RPMI8226 (cell line): ENCODE measurements at regions not wholly inside any gene's neighbourhood (a gene's known extent, or its start where the extent isn't known, plus 50 kb on each side); places are given as distances from the start of the nearest gene placed in this dataset.
A peak's percentile ranks its signal among the peaks of the same experiment; 100 is the strongest.

Experiments
- DNase-seq: peaks from one replicate; pipeline ENCODE4 v3.0.0-alpha.2; 2015

- no peak for DNase-seq
Measured at GRCh38 chr9:16248822-16249221, 621.6 kb downstream of the BNC2 start.

DNA sequence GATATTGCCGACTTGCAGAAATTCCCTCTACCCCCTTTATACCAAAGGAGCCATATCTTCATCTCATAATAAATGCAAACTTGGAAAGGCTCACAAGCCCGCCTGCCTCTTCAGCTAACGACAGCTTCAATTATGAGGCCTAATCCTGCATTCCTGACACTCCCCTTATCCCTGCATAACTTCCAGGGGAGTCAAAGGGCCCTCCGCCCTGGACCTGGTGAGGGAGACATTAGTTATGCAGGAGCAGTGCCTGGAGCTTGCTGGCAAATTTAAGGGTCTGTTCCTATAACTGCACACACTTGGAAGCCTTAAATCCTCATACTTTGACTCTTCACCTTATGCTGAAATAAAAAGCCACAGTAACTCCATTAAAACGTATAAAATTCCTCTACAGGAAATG, 617.9 kb downstream of the BNC2 start:
- no peak for DNase-seq

- peak; percentile 83 for DNase-seq
Measured at GRCh38 chr9:16254674-16255073, 615.8 kb downstream of the BNC2 start.

DNA sequence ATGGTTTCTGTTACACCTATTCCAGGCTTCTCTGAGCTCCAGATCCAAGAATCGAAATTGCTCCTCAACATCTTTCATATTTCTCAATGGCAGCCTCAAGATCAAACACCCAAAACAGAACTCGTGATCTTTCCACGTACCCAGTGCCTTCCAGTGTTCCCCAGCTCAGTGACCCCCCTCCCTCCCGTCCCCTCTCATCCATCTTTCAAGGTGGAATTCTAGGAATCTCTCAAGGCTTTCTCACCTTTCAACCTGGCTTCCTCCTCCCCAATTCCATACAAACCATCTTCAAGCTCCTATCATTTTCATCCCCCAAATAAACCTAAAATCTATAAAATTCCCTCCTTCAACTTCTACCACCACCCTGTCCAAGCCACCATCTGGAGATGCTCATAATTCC, 615.3 kb downstream of the BNC2 start:
- DNase-seq, result no peak

DNA sequence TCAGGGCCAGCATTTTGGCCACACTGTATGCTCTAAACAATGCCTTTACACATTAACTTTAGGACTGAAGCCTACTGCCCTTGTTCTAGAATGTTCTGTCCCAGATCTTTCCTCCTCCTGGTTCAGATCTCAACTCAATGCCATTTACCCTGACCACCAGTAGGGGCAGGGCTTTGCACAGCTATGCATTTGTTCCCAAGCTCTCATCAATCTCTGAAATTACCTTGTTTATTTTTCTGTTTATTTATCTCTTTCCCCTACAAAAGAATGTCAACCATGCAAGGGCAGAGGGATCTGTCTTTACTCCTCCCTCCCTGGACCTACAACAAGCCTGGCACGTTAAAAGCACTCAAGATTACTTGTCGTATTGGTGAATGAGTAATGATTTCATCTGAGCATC, 612.9 kb downstream of the BNC2 start:
- DNase-seq, result no peak

DNA sequence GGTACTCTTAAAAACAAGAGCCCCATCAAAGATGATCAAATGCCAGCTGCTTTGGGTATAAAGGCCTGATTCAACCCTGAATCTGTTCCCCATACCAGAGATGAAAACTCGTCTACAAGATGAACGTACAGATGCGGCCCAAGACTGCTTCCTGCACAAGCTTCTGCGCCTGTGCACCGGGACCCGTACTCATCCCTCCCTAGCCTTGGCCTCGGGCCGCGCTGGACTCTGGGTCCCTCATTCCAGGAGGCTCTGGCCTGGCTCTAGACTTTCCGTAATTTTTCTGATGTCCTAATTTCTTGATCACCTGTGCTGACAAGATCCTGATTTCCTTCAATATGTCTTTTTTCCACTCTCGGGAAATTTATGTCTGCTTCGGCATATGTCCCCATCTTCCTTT, 612.3 kb downstream of the BNC2 start:
- no peak for DNase-seq

GRCh38 chr9:16258708-16259107, 611.8 kb downstream of the BNC2 start:
- no peak for DNase-seq

DNA sequence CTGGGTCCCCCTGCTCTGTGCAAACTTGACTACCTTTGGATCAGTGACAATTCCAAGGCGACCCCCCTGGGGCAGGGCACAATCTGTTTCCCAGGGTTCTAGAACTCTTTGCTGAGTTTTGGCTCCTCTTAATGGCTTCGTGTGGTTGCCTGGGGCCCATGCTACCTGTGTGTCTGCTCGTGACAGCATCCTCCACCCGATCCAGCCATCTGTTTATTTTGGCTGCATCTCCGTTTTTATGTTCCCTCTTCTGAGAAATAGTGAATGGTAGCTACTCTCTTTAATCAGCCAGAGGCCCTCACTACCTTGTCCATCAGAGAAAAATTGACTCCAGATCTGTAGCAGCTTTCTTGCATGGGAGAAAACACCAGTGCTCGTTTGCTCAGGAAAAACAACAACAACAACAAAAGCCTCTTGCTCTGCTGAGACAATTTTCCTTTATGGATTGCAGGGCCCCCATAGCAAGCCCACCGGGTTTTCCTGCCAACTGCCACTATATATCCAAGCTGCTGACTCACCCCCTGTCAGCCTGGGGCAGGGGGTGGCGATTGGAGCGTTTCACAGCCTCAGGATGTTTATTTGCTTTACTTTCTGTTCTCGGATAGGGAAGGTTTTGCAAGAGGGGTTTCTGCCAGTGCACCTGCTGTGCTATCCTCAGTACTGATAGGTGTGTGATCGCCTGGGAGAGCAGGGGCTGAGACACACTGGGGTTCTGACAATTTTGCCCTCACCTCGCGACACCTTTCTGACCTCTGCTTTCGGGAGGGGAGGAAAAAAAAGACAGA, 607.8 kb downstream of the BNC2 start:
- DNase-seq, result peak; percentile 82

GRCh38 chr9:16265688-16266087, 604.8 kb downstream of the BNC2 start:
- no peak for DNase-seq

- DNase-seq, result no peak
Measured at GRCh38 chr9:16266648-16267276, 603.7 kb downstream of the BNC2 start.

GRCh38 chr9:16267281-16268066, 603.0 kb downstream of the BNC2 start:
- DNase-seq, result peak; percentile 68

DNA sequence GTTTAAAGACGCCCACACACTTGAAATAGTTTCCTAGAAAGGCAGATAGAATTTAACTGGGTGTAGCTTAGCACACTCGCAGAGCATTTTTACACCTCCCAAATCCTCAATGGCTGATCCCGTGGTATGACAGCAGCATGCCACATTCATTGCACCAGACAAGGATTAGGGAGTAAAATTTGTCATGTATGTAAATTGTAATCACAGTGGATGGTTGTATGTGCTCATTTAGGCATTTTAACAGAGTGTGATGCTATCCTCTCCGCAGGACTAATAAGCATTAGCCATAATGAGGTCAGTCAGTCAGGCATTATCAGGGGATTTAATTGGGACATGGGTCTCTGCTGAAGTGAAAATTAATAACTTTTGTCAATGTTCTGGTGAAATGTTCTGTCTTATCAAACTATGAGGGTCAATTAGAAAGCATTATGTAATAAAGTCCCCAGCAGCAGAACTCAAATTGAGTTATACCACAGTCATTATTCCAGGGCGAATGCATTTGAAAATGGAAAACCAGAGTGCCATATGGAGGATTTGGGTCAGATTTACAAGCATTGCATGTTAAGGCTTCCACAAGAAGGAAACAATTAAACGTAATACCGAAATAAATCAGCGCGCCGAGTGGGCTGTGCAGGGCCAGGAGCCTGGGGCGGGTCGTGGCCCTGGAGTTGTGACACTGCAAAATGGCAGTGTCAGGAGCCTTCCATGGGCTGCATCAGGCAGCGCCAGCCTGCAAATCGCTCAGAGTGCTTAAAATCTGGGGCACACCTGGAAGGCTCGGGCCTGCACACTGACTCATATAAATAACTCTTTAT, 602.2 kb downstream of the BNC2 start:
- DNase-seq, result no peak

DNA sequence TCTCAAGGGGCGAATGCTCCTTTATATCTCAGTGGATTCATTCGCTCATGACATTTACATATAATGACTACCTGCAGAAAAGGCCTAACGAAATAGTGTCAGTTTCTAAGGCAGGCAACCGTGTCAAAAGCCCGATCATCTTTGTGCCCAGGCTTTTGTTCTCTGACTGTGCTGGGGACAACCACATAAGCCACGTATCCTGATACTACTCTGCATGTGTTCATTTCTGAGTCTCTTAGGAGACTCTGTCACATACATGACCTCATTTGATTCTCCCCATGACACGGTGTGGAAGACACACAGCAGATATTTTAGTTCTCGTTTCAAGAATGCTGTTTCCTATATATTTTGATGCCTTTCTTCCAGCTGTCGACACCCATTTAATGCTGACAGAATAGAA, 598.5 kb downstream of the BNC2 start:
- no peak for DNase-seq

- DNase-seq, result no peak
Measured at GRCh38 chr9:16272776-16273175, 597.7 kb downstream of the BNC2 start.

- no peak for DNase-seq
Measured at GRCh38 chr9:16275795-16276624, 594.5 kb downstream of the BNC2 start.

DNA sequence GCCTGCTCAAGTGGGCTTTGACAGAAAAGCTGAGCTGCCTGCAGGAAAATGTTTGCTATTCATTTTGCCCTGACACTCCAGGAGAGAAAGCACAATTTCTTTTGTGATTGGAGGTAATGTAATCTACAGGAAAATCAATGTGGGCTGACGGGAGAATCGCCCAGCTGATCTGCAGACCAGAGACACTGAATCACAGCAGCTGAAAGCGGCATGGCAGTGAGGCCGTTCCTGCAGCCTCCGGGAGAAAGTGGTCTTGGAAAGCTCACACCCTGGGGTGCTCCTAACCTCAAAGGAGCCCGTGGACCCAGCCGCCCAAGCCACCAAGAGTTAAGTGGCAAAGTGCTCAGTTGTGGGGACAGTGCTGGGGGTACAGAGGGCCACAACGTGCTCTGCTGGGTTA, 593.6 kb downstream of the BNC2 start:
- no peak for DNase-seq

DNA sequence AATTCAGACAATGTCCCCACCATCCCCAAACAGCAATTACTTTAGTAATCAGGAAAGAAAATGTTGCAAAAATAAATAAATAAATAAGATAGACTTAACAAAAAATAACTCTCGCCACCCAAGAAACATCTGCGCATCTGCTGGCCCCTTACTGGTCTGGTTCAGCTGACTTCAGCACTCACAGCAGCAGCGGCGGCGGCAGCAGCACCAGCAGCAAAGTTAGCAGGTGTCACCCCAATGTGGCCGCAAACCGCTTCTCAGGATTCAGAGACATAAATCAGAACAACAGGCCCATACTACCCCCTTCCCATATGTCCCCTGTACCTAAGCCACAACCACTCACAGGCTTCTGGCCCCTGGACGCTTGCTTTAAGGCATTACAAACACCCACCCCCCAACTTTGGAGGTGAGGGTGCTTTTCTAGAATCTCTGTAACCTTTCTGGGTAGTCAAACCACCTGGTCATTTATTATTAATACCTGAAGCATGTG, 593.0 kb downstream of the BNC2 start:
- peak; percentile 80 for DNase-seq

- DNase-seq, result peak; percentile 41
Measured at GRCh38 chr9:16278326-16278999, 592.0 kb downstream of the BNC2 start.

DNA sequence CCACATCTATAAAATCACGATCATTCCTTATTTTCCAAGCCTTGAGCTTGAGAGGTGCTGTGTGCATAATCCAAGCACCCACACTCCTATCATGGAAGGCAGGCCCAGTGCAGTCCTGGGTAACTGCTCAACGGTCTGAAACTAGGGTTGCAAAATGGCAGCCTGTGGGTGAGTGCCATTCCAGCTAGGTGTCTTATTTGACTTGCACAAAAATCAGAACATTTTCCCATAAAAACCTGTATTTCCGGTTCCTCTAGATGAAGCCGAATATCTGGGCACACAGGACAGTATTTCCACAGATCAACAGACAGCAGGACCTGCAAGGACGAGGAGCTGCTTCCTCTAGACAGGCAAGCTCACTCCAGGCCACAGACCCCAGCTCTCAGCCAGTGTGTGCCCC, 588.8 kb downstream of the BNC2 start:
- no peak for DNase-seq

DNA sequence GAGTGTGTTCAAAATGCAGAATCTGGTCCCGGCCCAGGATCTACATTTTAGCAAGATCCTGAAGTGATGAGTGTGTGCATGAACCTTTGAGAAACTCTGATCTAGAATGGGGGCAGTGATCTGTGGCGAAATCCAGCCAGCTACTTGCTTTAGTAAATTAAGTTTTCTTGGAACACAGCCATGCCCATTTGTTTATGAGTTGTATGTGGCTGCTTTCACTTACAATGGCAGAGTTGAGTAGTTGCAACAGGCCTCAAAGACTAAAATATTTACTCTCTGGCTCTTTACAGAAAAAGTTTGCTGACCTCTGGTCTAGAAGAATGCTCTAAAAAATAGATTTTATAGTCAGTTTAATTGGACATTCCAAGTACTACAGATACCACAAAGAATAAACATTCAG, 588.3 kb downstream of the BNC2 start:
- peak; percentile 47 for DNase-seq

- DNase-seq, result no peak
Measured at GRCh38 chr9:16282718-16283117, 587.8 kb downstream of the BNC2 start.
